ENCODE measurements at regions not wholly inside any gene's neighbourhood (a gene's known extent, or its start where the extent isn't known, plus 50 kb on each side); places are given as distances from the start of the nearest gene placed in this dataset.

DNA sequence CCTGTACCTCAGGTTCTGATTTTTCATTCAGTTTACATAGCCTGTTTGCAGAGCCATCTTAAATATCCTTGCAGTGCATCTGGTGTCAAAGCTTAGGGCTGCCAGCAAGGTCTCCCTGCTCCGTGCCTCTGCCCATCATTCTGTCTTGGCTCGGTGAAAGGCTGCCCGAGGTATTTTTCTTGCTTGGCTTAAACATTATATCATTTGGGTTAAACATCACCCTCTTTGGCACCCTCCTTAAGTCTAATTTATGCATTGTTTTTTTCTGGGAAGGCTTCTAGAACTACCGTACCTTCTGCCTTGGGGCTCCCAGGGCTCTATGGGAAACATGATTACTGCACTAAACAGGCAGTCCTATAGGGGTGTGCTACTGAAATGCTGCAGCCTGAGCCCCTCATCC lies 158.6 kb upstream of the CELF4 start:
- no peak overlapping the region for H2BK12ac ChIP-seq (ENCODE audit: low read length)
- DNase-seq (ENCODE audit: low spot score): no peak
- H3K9me3 ChIP-seq (replicated peaks in 1 of 2; ENCODE audit: control insufficient read depth in 2 of 2, insufficient read depth in 1 of 2, low read depth in 1 of 2, low read length in 2 of 2): no peaks in the 10 kb centered on the region
- no CpG with 5 or more reads among the region's 4 CpGs for WGBS, 2 donors (ENCODE audit: extremely low coverage in 2 of 2, insufficient read length in 2 of 2, insufficient replicate concordance in 1 of 2)
- no peak overlapping the region for H4K8ac ChIP-seq (ENCODE audit: low read depth, low read length)
- peak overlapping the region; percentile 46 for H3K18ac ChIP-seq (ENCODE audit: low read length)
- no peak overlapping the region for H2AK5ac ChIP-seq (ENCODE audit: low read depth, low read length)
- H2BK120ac ChIP-seq (ENCODE audit: low read depth, low read length): no peak overlapping the region
- H3K14ac ChIP-seq (ENCODE audit: low read length): no peak overlapping the region
- no peak overlapping the region for H3K23ac ChIP-seq (ENCODE audit: low read depth, low read length, poor library complexity)
- no peak overlapping the region for H2BK5ac ChIP-seq (ENCODE audit: low read length)
- no peak overlapping the region for H2AFZ ChIP-seq (ENCODE audit: low read length)
- peaks cover 0 to 2% of the 10 kb centered on the region in 2 donors for H3K4me1 ChIP-seq (ENCODE audit: control insufficient read depth in 2 of 2, insufficient read depth in 1 of 2, low read depth in 1 of 2, low read length in 2 of 2)
- H3K27ac ChIP-seq (replicated peaks; ENCODE audit: low read length): no peak overlapping the region
- H3K4ac ChIP-seq (ENCODE audit: low read length): no peak overlapping the region
- no peaks in the 10 kb centered on the region for H3K27me3 ChIP-seq (ENCODE audit: control insufficient read depth in 3 of 3, insufficient read depth in 3 of 3, low read depth in 1 of 3, low read length in 3 of 3)
- H3K4me2 ChIP-seq (ENCODE audit: insufficient read depth, low read length, poor library complexity, severe bottlenecking): no peak overlapping the region
- H3K79me1 ChIP-seq (ENCODE audit: low read depth, low read length): no peaks in the 10 kb centered on the region
- no peak overlapping the region for H2BK15ac ChIP-seq (ENCODE audit: low read length)
- H3K4me3 ChIP-seq (ENCODE audit: low read length in 2 of 2): no peak overlapping the region
- no peaks in the 10 kb centered on the region for H3K36me3 ChIP-seq (replicated peaks in 1 of 2; ENCODE audit: control insufficient read depth in 2 of 2, insufficient read depth in 2 of 2, low read length in 2 of 2)
- H3K9ac ChIP-seq (ENCODE audit: low read depth, low read length, poor library complexity): no peak overlapping the region
- no peak overlapping the region for H4K91ac ChIP-seq (ENCODE audit: low read depth, low read length, poor library complexity)

DNA sequence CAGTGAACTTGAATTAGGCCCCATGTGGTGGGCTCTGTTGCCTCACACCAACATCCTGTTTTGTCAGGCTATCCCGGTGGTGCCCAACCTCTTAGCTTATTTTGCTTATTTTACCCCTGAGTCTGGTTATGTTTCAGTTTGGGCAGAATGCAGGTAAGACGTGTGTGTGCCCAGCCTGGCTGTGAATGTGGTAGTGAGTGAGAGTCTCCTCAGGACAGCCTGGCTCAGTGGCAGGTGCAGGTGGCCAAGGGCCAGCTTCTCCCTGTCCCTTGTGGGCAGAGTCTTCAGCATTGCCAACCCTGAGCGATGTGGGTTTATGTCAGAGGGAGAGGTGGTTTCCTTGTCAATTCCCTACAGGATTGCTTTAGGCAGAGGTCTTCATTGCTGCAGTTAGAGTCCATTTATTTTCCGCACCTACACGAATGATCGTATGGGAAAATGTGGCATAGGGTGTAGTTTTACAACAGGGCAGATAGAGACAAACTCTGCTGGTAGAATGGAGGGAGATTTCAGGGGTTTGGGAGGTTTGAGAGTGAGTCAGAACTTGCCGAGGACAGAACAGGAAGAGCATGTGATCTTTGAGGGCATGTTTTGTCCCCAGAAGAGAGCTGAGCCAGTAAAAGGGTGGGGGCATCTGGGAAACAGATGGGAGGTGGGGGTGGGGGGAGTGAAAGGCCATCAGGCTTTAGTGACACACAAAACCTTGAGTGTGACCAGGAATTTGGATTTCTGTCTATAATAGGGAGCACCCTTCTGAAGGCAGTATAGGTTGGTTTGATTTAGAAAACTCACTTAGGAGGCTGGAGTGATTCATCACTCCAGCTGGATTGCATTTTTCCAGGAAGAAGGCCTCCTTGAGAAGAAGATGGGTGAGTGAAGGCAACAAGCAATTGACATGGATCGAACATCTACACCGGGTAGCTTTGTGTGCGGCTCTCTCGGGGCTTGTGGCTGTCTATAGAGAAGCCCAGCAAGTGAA lies 156.2 kb upstream of the CELF4 start:
- H3K23ac ChIP-seq (ENCODE audit: low read depth, low read length, poor library complexity): no peak overlapping the region
- peaks cover 0 to 2% of the 10 kb centered on the region in 2 donors for H3K4me1 ChIP-seq (ENCODE audit: control insufficient read depth in 2 of 2, insufficient read depth in 1 of 2, low read depth in 1 of 2, low read length in 2 of 2)
- no peaks in the 10 kb centered on the region for H3K79me1 ChIP-seq (ENCODE audit: low read depth, low read length)
- H3K9me3 ChIP-seq (replicated peaks in 1 of 2; ENCODE audit: control insufficient read depth in 2 of 2, insufficient read depth in 1 of 2, low read depth in 1 of 2, low read length in 2 of 2): peaks cover 0 to 2% of the 10 kb centered on the region in 2 donors
- H2BK15ac ChIP-seq (ENCODE audit: low read length): no peak overlapping the region
- H2BK120ac ChIP-seq (ENCODE audit: low read depth, low read length): no peak overlapping the region
- no peak for DNase-seq (ENCODE audit: low spot score)
- no peak overlapping the region for H3K14ac ChIP-seq (ENCODE audit: low read length)
- H3K4ac ChIP-seq (ENCODE audit: low read length): no peak overlapping the region
- no peak overlapping the region for H3K4me2 ChIP-seq (ENCODE audit: insufficient read depth, low read length, poor library complexity, severe bottlenecking)
- no peak overlapping the region for H4K91ac ChIP-seq (ENCODE audit: low read depth, low read length, poor library complexity)
- no peak overlapping the region for H2AFZ ChIP-seq (ENCODE audit: low read length)
- H3K27ac ChIP-seq (replicated peaks; ENCODE audit: low read length): no peak overlapping the region
- H3K18ac ChIP-seq (ENCODE audit: low read length): no peak overlapping the region
- H4K8ac ChIP-seq (ENCODE audit: low read depth, low read length): no peak overlapping the region
- H3K9ac ChIP-seq (ENCODE audit: low read depth, low read length, poor library complexity): no peak overlapping the region
- H2BK12ac ChIP-seq (ENCODE audit: low read length): no peak overlapping the region
- no peak overlapping the region for H2AK5ac ChIP-seq (ENCODE audit: low read depth, low read length)
- no CpG with 5 or more reads among the region's 11 CpGs for WGBS, 2 donors (ENCODE audit: extremely low coverage in 2 of 2, insufficient read length in 2 of 2, insufficient replicate concordance in 1 of 2)
- no peaks in the 10 kb centered on the region for H3K27me3 ChIP-seq (ENCODE audit: control insufficient read depth in 3 of 3, insufficient read depth in 3 of 3, low read depth in 1 of 3, low read length in 3 of 3)
- no peak overlapping the region for H2BK5ac ChIP-seq (ENCODE audit: low read length)
- no peak overlapping the region for H3K4me3 ChIP-seq (ENCODE audit: low read length in 2 of 2)
- no peaks in the 10 kb centered on the region for H3K36me3 ChIP-seq (replicated peaks in 1 of 2; ENCODE audit: control insufficient read depth in 2 of 2, insufficient read depth in 2 of 2, low read length in 2 of 2)

DNA sequence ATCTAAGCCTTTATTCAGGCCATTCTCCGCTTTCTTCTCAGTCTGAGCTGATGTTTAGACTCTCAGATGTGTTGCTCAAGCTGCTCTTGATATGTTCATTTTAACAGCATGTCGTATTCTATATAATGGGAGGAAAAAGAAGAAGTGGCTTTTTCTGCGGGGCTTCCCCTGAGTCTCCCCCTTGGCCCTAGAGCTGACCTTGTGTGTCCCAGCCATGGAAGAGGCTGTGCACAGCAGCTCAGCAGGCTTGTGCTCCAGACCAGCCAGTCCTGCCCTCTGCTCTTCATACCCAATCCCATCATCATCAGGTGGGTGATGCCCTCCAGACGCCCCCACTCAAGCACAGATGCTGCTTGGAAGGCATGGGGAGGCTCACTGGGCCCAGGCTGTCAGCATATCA lies 155.1 kb upstream of the CELF4 start:
- Histone ChIP-seq H3K79me1 (ENCODE audit: low read depth, low read length) (no peaks in the 10 kb centered on the region), H4K8ac (ENCODE audit: low read depth, low read length) (no peak overlapping the region), H3K4ac (ENCODE audit: low read length) (no peak overlapping the region), H3K9ac (ENCODE audit: low read depth, low read length, poor library complexity) (no peak overlapping the region), H2BK15ac (ENCODE audit: low read length) (no peak overlapping the region), H3K14ac (ENCODE audit: low read length) (no peak overlapping the region), H3K9me3 (replicated peaks in 1 of 2; ENCODE audit: control insufficient read depth in 2 of 2, insufficient read depth in 1 of 2, low read depth in 1 of 2, low read length in 2 of 2) (peaks cover 0 to 2% of the 10 kb centered on the region in 2 donors), H2AFZ (ENCODE audit: low read length) (no peak overlapping the region), H3K18ac (ENCODE audit: low read length) (peak overlapping the region; percentile 38), H2AK5ac (ENCODE audit: low read depth, low read length) (no peak overlapping the region), H2BK12ac (ENCODE audit: low read length) (no peak overlapping the region), H3K4me3 (ENCODE audit: low read length in 2 of 2) (no peak overlapping the region), H2BK5ac (ENCODE audit: low read length) (no peak overlapping the region), H3K23ac (ENCODE audit: low read depth, low read length, poor library complexity) (no peak overlapping the region), H3K36me3 (replicated peaks in 1 of 2; ENCODE audit: control insufficient read depth in 2 of 2, insufficient read depth in 2 of 2, low read length in 2 of 2) (no peaks in the 10 kb centered on the region), H3K4me1 (ENCODE audit: control insufficient read depth in 2 of 2, insufficient read depth in 1 of 2, low read depth in 1 of 2, low read length in 2 of 2) (peaks cover 0 to 2% of the 10 kb centered on the region in 2 donors), H3K4me2 (ENCODE audit: insufficient read depth, low read length, poor library complexity, severe bottlenecking) (no peak overlapping the region), H2BK120ac (ENCODE audit: low read depth, low read length) (no peak overlapping the region), H3K27me3 (ENCODE audit: control insufficient read depth in 3 of 3, insufficient read depth in 3 of 3, low read depth in 1 of 3, low read length in 3 of 3) (no peaks in the 10 kb centered on the region), H4K91ac (ENCODE audit: low read depth, low read length, poor library complexity) (no peak overlapping the region), H3K27ac (replicated peaks; ENCODE audit: low read length) (no peak overlapping the region)
- DNase-seq (ENCODE audit: low spot score): no peak
- no CpG with 5 or more reads among the region's 4 CpGs for WGBS, 2 donors (ENCODE audit: extremely low coverage in 2 of 2, insufficient read length in 2 of 2, insufficient replicate concordance in 1 of 2)

DNA sequence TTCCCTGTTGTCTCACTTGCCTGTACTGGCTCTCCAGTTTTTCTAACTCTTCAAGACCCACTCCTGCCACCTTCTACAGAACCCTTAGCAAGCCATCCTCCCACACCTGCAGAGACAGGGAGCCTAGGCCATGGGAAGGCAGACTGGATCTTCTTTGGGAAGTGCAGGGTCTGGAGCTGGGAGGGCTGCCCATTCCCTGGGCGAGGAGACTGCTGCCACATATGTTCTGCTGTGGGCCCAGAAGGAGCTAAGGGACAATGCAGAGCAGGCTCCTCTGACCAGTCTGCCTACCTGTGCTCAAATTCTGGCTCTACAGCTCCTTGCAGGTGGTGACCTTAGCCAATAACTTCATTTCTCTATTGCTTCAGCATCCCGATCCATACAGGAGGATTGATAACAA lies 152.1 kb upstream of the CELF4 start:
- Histone ChIP-seq H3K14ac (ENCODE audit: low read length) (no peak overlapping the region), H3K23ac (ENCODE audit: low read depth, low read length, poor library complexity) (no peak overlapping the region), H3K18ac (ENCODE audit: low read length) (peak overlapping the region; percentile 45), H3K79me1 (ENCODE audit: low read depth, low read length) (no peaks in the 10 kb centered on the region), H2AK5ac (ENCODE audit: low read depth, low read length) (no peak overlapping the region), H3K27me3 (ENCODE audit: control insufficient read depth in 3 of 3, insufficient read depth in 3 of 3, low read depth in 1 of 3, low read length in 3 of 3) (no peaks in the 10 kb centered on the region), H3K4ac (ENCODE audit: low read length) (no peak overlapping the region), H2BK120ac (ENCODE audit: low read depth, low read length) (no peak overlapping the region), H2BK5ac (ENCODE audit: low read length) (no peak overlapping the region), H2BK12ac (ENCODE audit: low read length) (no peak overlapping the region), H3K9ac (ENCODE audit: low read depth, low read length, poor library complexity) (peak overlapping the region; percentile 46), H2AFZ (ENCODE audit: low read length) (no peak overlapping the region), H2BK15ac (ENCODE audit: low read length) (no peak overlapping the region), H3K4me3 (ENCODE audit: low read length in 2 of 2) (no peak overlapping the region), H3K4me2 (ENCODE audit: insufficient read depth, low read length, poor library complexity, severe bottlenecking) (no peak overlapping the region), H4K8ac (ENCODE audit: low read depth, low read length) (no peak overlapping the region), H4K91ac (ENCODE audit: low read depth, low read length, poor library complexity) (no peak overlapping the region), H3K9me3 (replicated peaks in 1 of 2; ENCODE audit: control insufficient read depth in 2 of 2, insufficient read depth in 1 of 2, low read depth in 1 of 2, low read length in 2 of 2) (peaks cover 0 to 2% of the 10 kb centered on the region in 2 donors), H3K4me1 (ENCODE audit: control insufficient read depth in 2 of 2, insufficient read depth in 1 of 2, low read depth in 1 of 2, low read length in 2 of 2) (peaks cover 0 to 2% of the 10 kb centered on the region in 2 donors), H3K36me3 (replicated peaks in 1 of 2; ENCODE audit: control insufficient read depth in 2 of 2, insufficient read depth in 2 of 2, low read length in 2 of 2) (no peaks in the 10 kb centered on the region), H3K27ac (replicated peaks; ENCODE audit: low read length) (no peak overlapping the region)
- DNase-seq (ENCODE audit: low spot score): no peak
- no CpG with 5 or more reads among the region's 2 CpGs for WGBS, 2 donors (ENCODE audit: extremely low coverage in 2 of 2, insufficient read length in 2 of 2, insufficient replicate concordance in 1 of 2)

Measured in neuronal stem cell (in vitro differentiated cells).